Breast epithelium (tissue), 4 donors: ENCODE measurements at regions not wholly inside any gene's neighbourhood (a gene's known extent, or its start where the extent isn't known, plus 50 kb on each side); places are given as distances from the start of the nearest gene placed in this dataset.
A peak's percentile ranks its signal among the peaks of the same experiment; 100 is the strongest.

Experiments used
- DNase-seq, 2 donors: peaks; one replicate each; pipeline ENCODE4 v3.0.0-alpha.2; 2019; ENCODE audit warnings: low spot score in 2 of 2
- H3K27ac ChIP-seq, 2 donors: fragments of 200-600 bp; sonication (generic) in 1 of 2; one replicate each; pipeline ENCODE4 v1.5.1; 2016 to 2019; ENCODE audit warnings: mild to moderate bottlenecking in 1 of 2
- H3K27me3 ChIP-seq, 2 donors: fragments of 200-600 bp; sonication (generic) in 1 of 2; one replicate each; pipeline versions ENCODE4 v1.5.1 to v1.6.0; 2017 to 2019; ENCODE audit warnings: control low read depth in 1 of 2, mild to moderate bottlenecking in 1 of 2
- H3K36me3 ChIP-seq: fragments of 200-600 bp; one replicate; pipeline ENCODE4 v1.5.1; 2019
- H3K4me1 ChIP-seq, 2 donors: fragments of 200-600 bp; sonication (generic); one replicate each; pipeline ENCODE4 v1.5.1; 2016 to 2019; ENCODE audit warnings: control low read depth in 1 of 2
- H3K4me3 ChIP-seq, 3 donors: fragments of 200-600 bp; sonication (generic); 1 replicate in 2 of 3; 2 replicates in 1 of 3; pipeline ENCODE4 v1.5.1; 2016 to 2019; ENCODE audit warnings: mild to moderate bottlenecking in 3 of 3, moderate library complexity in 2 of 3
- H3K9me3 ChIP-seq, 2 donors: fragments of 200-600 bp; sonication (generic) in 1 of 2; one replicate each; pipeline ENCODE4 v1.5.1; 2016 to 2019; ENCODE audit warnings: control low read depth in 1 of 2
- POLR2A ChIP-seq: fragments of 450-650 bp; IDR thresholded peaks from one replicate; pipeline ENCODE4 v1.6.1; 2016; ENCODE audit warnings: antibody characterized with exemption, mild to moderate bottlenecking, moderate library complexity
- POLR2AphosphoS5 ChIP-seq, 3 donors: sonication (generic); formaldehyde crosslinking; IDR thresholded peaks; one replicate each; pipeline ENCODE4 v1.6.1; 2017; ENCODE audit warnings: antibody characterized with exemption in 3 of 3
- intact Hi-C: fragments of 100-400 bp; cut with DNase I; formaldehyde crosslinking; loops from one replicate; pipeline ENCODE4 v1.15.1; 2023; ENCODE audit warnings: low total_unique reads
- TF ChIP-seq, protein P1 (sequence below), 3 donors: fragments of 450-650 bp; IDR thresholded peaks; one replicate each; pipeline ENCODE4 v1.5.1; 2016 to 2017; ENCODE audit warnings: antibody characterized with exemption in 3 of 3, mild to moderate bottlenecking in 3 of 3, moderate library complexity in 3 of 3

GRCh38 chr11:122207921-122208764 lies 92.1 kb upstream of the BLID start:
- no peak for TF ChIP-seq POLR2A
- TF ChIP-seq, protein P1, sequence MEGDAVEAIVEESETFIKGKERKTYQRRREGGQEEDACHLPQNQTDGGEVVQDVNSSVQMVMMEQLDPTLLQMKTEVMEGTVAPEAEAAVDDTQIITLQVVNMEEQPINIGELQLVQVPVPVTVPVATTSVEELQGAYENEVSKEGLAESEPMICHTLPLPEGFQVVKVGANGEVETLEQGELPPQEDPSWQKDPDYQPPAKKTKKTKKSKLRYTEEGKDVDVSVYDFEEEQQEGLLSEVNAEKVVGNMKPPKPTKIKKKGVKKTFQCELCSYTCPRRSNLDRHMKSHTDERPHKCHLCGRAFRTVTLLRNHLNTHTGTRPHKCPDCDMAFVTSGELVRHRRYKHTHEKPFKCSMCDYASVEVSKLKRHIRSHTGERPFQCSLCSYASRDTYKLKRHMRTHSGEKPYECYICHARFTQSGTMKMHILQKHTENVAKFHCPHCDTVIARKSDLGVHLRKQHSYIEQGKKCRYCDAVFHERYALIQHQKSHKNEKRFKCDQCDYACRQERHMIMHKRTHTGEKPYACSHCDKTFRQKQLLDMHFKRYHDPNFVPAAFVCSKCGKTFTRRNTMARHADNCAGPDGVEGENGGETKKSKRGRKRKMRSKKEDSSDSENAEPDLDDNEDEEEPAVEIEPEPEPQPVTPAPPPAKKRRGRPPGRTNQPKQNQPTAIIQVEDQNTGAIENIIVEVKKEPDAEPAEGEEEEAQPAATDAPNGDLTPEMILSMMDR (IDR thresholded peaks at IDR 0.05): no peak
- TF ChIP-seq POLR2AphosphoS5 (IDR thresholded peaks at IDR 0.05): no peak
- intact Hi-C loops: no loop called here
- no peak for DNase-seq
- no peaks in the 10 kb centered on the region for H3K9me3 ChIP-seq
- peaks cover 0 to 7% of the 10 kb centered on the region in 2 donors for H3K4me1 ChIP-seq
- H3K27me3 ChIP-seq: no peaks in the 10 kb centered on the region
- no peaks in the 10 kb centered on the region for H3K36me3 ChIP-seq
- H3K27ac ChIP-seq: peak overlapping the region; percentile 37 to 83
- H3K4me3 ChIP-seq: peak overlapping the region in 1 of 3 donors; percentile 39

DNA sequence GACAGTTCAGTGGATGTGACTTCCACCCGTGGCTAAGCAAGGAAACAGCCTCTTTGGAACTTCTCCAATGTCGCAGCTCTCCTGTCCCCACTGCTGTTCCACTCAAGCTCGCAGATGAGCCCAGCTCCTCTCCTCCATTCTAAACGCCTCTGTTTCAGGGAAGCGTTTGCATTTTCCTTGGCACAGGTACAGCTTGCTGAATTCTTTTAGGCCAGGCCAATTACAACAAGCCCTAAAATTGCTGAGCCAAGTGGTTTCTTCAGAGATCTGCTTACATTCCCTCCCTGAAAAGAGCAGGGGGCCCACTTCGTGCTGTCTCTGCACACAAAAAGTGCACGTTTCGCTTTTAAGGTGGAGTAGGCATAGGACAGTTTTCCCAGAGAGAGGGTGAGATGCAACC lies 91.5 kb upstream of the BLID start:
- H3K27ac ChIP-seq: peak overlapping the region; percentile 37 to 83
- H3K4me3 ChIP-seq: peak overlapping the region in 1 of 3 donors; percentile 39
- no peaks in the 10 kb centered on the region for H3K27me3 ChIP-seq
- H3K4me1 ChIP-seq: peaks cover 0 to 7% of the 10 kb centered on the region in 2 donors
- TF ChIP-seq POLR2AphosphoS5 (IDR thresholded peaks at IDR 0.05): no peak
- TF ChIP-seq, protein P1 (IDR thresholded peaks at IDR 0.05): no peak
- no peak for TF ChIP-seq POLR2A
- intact Hi-C loops: no loop called here
- H3K36me3 ChIP-seq: no peaks in the 10 kb centered on the region
- peak in 1 of 2 donors; percentile 26 for DNase-seq
- no peaks in the 10 kb centered on the region for H3K9me3 ChIP-seq

DNA sequence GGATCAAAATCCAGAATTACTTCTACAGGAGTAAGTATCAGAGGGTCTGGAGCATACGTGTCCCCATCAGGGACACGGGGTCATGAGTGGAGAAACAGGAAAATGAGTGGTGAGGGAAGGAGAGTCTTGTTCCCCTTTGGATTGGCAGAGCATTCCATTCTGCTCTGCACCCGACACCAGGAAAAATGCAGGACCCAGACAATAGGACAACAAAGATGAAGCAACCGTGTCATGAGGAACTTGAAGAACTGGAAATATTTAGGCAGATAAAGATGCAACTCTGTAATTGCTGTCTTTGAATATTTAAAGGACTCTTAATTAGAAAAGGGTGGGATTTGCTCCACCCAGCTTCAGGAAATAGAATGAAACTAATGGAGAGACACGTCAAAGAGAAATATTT lies 89.0 kb upstream of the BLID start:
- Histone ChIP-seq H3K27ac (peak overlapping the region; percentile 33 to 37), H3K9me3 (no peaks in the 10 kb centered on the region), H3K4me3 (no peak overlapping the region), H3K4me1 (peaks cover 0 to 7% of the 10 kb centered on the region in 2 donors), H3K36me3 (no peaks in the 10 kb centered on the region), H3K27me3 (no peaks in the 10 kb centered on the region)
- DNase-seq: no peak
- intact Hi-C loops: no loop called here
- TF ChIP-seq POLR2A: no peak
- TF ChIP-seq POLR2AphosphoS5 (IDR thresholded peaks at IDR 0.05): peak in 1 of 3 donors; percentile 21

- peak overlapping the region in 1 of 2 donors; percentile 10 for H3K27ac ChIP-seq
- peaks cover 0 to 3% of the 10 kb centered on the region in 2 donors for H3K4me1 ChIP-seq
- no peaks in the 10 kb centered on the region for H3K27me3 ChIP-seq
- no peak overlapping the region for H3K4me3 ChIP-seq
- H3K9me3 ChIP-seq: no peaks in the 10 kb centered on the region
- intact Hi-C loops: no loop called here
- TF ChIP-seq POLR2A (no peak), POLR2AphosphoS5 (IDR thresholded peaks at IDR 0.05) (no peak)
- TF ChIP-seq, protein P1 (IDR thresholded peaks at IDR 0.05): no peak
- DNase-seq: no peak
- H3K36me3 ChIP-seq: no peaks in the 10 kb centered on the region
These were observed 88.2 kb upstream of the BLID start for GRCh38 chr11:122204206-122204605.

- H3K9me3 ChIP-seq: no peaks in the 10 kb centered on the region
- H3K27ac ChIP-seq: peak overlapping the region; percentile 61 to 71
- peaks cover 0 to 3% of the 10 kb centered on the region in 2 donors for H3K4me1 ChIP-seq
- no peaks in the 10 kb centered on the region for H3K36me3 ChIP-seq
- H3K4me3 ChIP-seq: peak overlapping the region; percentile 32 to 64 (median 51)
- intact Hi-C loops: no loop called here
- no peaks in the 10 kb centered on the region for H3K27me3 ChIP-seq
- TF ChIP-seq, protein P1 (IDR thresholded peaks at IDR 0.05): peak; percentile 88 to 90 (median 88)
- TF ChIP-seq POLR2A (no peak), POLR2AphosphoS5 (IDR thresholded peaks at IDR 0.05) (peak; percentile 62 to 71 (median 69))
- peak; percentile 63 to 74 for DNase-seq
These were observed 87.0 kb upstream of the BLID start for GRCh38 chr11:122202951-122203456.
